Esophagus muscularis mucosa (tissue), 4 donors: ENCODE measurements at regions not wholly inside any gene's neighbourhood (a gene's known extent, or its start where the extent isn't known, plus 50 kb on each side); places are given as distances from the start of the nearest gene placed in this dataset.

ENCODE experiments used
- EP300 ChIP-seq: sonication (generic); formaldehyde crosslinking; IDR thresholded peaks from one replicate; pipeline ENCODE4 v1.6.1; 2017; ENCODE audit warnings: antibody characterized with exemption
- POLR2A ChIP-seq: fragments of 450-650 bp; IDR thresholded peaks from one replicate; pipeline ENCODE4 v1.6.1; 2017; ENCODE audit warnings: antibody characterized with exemption, moderate library complexity, mild to moderate bottlenecking, low read depth
- POLR2AphosphoS5 ChIP-seq, 2 donors: sonication (generic); formaldehyde crosslinking; IDR thresholded peaks; one replicate each; pipeline ENCODE4 v1.6.1; 2017; ENCODE audit warnings: antibody characterized with exemption in 2 of 2
- TF ChIP-seq, protein P1 (sequence below), 3 experiments: fragments of 200-600 bp in 2 of 3; fragments of 450-650 bp in 1 of 3; sonication (generic) in 2 of 3; IDR thresholded peaks; one replicate each; pipeline ENCODE4 v1.5.1; 2017 to 2019; ENCODE audit warnings: antibody characterized with exemption in 3 of 3, mild to moderate bottlenecking in 2 of 3, moderate library complexity in 1 of 3

DNA sequence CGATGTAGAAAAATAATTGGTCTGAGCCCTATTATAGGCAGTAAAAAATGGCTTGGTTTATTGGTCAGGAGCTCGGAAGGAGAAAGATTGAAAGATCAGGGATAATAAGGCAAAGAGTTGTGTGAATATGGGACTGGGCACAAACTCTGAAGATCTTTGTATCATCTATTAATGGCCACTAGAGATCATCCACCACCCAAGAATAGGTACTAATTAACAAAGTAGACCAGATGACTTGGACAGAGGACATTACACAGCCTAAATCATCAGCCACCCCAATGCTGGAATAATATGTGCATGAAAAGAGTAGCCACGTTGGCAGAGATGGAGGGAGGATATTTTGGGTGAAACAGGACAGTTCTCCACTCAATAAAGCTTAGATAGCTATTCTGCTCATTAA lies 364.1 kb downstream of the EFNA5 start:
- TF ChIP-seq, protein P1, sequence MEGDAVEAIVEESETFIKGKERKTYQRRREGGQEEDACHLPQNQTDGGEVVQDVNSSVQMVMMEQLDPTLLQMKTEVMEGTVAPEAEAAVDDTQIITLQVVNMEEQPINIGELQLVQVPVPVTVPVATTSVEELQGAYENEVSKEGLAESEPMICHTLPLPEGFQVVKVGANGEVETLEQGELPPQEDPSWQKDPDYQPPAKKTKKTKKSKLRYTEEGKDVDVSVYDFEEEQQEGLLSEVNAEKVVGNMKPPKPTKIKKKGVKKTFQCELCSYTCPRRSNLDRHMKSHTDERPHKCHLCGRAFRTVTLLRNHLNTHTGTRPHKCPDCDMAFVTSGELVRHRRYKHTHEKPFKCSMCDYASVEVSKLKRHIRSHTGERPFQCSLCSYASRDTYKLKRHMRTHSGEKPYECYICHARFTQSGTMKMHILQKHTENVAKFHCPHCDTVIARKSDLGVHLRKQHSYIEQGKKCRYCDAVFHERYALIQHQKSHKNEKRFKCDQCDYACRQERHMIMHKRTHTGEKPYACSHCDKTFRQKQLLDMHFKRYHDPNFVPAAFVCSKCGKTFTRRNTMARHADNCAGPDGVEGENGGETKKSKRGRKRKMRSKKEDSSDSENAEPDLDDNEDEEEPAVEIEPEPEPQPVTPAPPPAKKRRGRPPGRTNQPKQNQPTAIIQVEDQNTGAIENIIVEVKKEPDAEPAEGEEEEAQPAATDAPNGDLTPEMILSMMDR (IDR thresholded peaks at IDR 0.05): no peak
- TF ChIP-seq POLR2A (no peak), POLR2AphosphoS5 (IDR thresholded peaks at IDR 0.05) (no peak), EP300 (no peak)
